Thymus (tissue), 11 donors: ENCODE measurements at regions not wholly inside any gene's neighbourhood (a gene's known extent, or its start where the extent isn't known, plus 50 kb on each side); places are given as distances from the start of the nearest gene placed in this dataset.
A peak's percentile ranks its signal among the peaks of the same experiment; 100 is the strongest.

Experiments used
- DNase-seq, 9 donors: peaks; one replicate each; pipeline ENCODE4 v3.0.0-alpha.2; 2013; ENCODE audit warnings: low spot score in 9 of 9, low read depth in 6 of 9, missing footprints in 1 of 9
- H3K27ac ChIP-seq, 2 donors: one replicate each; pipeline ENCODE4 v1.5.1; 2013; ENCODE audit warnings: control low read depth in 1 of 2, low read depth in 1 of 2, low read length in 1 of 2, mild to moderate bottlenecking in 1 of 2, moderate library complexity in 1 of 2
- H3K27me3 ChIP-seq, 2 donors: one replicate each; pipeline ENCODE4 v1.5.1; 2013; ENCODE audit warnings: low read length in 1 of 2; ENCODE audit not compliant: control insufficient read depth in 2 of 2, insufficient read depth in 1 of 2
- H3K36me3 ChIP-seq, 2 donors: one replicate each; pipeline ENCODE4 v1.5.1; 2013; ENCODE audit warnings: low read length in 1 of 2, mild to moderate bottlenecking in 1 of 2, moderate library complexity in 1 of 2; ENCODE audit not compliant: control insufficient read depth in 2 of 2, insufficient read depth in 2 of 2
- H3K4me1 ChIP-seq, 2 donors: one replicate each; pipeline ENCODE4 v1.5.1; 2013; ENCODE audit warnings: low read length in 2 of 2; ENCODE audit not compliant: control insufficient read depth in 2 of 2, insufficient read depth in 2 of 2
- H3K4me3 ChIP-seq, 2 donors: one replicate each; pipeline ENCODE4 v1.5.1; 2013; ENCODE audit warnings: low read length in 2 of 2, control low read depth in 1 of 2, mild to moderate bottlenecking in 1 of 2
- H3K9me3 ChIP-seq, 2 donors: one replicate each; pipeline ENCODE4 v1.5.1; 2013; ENCODE audit warnings: low read length in 1 of 2, mild to moderate bottlenecking in 1 of 2; ENCODE audit not compliant: control insufficient read depth in 2 of 2, insufficient read depth in 1 of 2
- WGBS: extraction: QIAGEN DNeasy Blood & Tissue Kit; methylation state at CpG from one replicate; pipeline ENCODE4 v1.1.7; 2013; 5-methylcytosine and 5-hydroxymethylcytosine counted together
- donor health status: healthy.

- H3K4me3 ChIP-seq = no peak overlapping the region
- peaks cover 0 to 2% of the 10 kb centered on the region in 2 donors for H3K4me1 ChIP-seq
- no peak overlapping the region for H3K27ac ChIP-seq
- no peaks in the 10 kb centered on the region for H3K27me3 ChIP-seq
- DNase-seq = peak in 1 of 9 donors; percentile 16
- H3K9me3 ChIP-seq = no peaks in the 10 kb centered on the region
- no peaks in the 10 kb centered on the region for H3K36me3 ChIP-seq
These were observed 1124.9 kb upstream of the ZEB2 start for GRCh38 chr2:145644820-145645302.

DNA sequence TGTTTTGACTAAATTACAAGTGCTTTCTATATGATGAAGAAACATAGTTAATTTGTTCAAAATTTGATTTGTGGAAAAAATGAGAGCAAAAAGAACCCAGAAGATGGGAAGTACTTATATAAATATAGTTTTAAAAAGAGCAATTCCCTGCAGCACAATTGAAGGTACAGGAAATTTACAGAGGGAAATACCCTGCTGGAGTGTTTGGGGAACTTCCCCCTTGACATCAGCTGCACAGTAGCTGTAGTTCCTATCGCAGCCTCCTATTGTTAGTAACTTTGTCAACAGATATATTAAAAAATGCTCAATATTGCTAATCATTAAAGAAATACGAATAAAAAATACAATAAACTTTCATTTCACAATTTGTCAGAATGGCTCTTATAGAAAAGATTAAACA, 1118.8 kb upstream of the ZEB2 start:
- Histone ChIP-seq H3K4me3 (no peak overlapping the region), H3K27me3 (no peaks in the 10 kb centered on the region), H3K27ac (no peak overlapping the region), H3K36me3 (no peaks in the 10 kb centered on the region), H3K4me1 (no peaks in the 10 kb centered on the region), H3K9me3 (no peaks in the 10 kb centered on the region)
- no peak for DNase-seq
- WGBS = 80% methylated on average over 2 of the region's 2 CpGs

DNA sequence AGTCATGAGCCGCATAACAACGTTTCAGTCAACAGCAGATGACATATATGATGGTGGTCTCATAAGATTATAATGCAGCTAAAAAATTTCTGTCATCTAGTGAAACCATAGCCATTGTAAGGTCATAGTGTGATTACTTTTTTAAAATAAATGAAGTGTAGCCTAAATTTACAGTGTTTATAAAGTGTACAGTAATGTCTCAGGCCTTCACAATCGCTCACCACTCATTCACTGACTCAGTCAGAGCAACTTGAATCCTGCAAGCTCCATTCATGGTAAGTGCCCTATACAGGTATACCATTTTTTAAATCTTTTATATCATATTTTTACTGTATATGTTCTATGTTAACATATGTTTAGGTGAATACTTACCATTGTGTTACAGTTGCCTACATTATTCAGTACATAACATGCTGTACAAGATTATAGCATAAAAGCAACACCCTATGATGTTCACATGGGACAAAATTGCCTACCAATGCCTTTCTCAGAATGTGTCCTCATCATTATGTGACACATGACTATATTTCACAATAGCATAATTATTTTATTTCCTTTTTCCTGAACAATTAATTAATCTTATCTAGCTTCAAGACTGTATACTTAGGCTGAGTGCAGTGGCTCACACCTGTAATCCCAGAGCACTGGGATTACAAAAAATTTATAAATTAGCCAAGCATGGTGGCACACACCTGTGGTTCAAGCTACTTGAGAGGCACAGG, 1115.9 kb upstream of the ZEB2 start:
- WGBS = 95% methylated on average over 3 of the region's 3 CpGs
- Histone ChIP-seq H3K27ac (no peak overlapping the region), H3K4me3 (no peak overlapping the region), H3K9me3 (no peaks in the 10 kb centered on the region), H3K27me3 (no peaks in the 10 kb centered on the region), H3K4me1 (no peaks in the 10 kb centered on the region), H3K36me3 (no peaks in the 10 kb centered on the region)
- DNase-seq = no peak

- no peak overlapping the region for H3K4me3 ChIP-seq
- H3K9me3 ChIP-seq = no peaks in the 10 kb centered on the region
- no peak overlapping the region for H3K27ac ChIP-seq
- WGBS = 97% methylated on average over 1 of the region's 1 CpG
- no peaks in the 10 kb centered on the region for H3K27me3 ChIP-seq
- H3K36me3 ChIP-seq = no peaks in the 10 kb centered on the region
- H3K4me1 ChIP-seq = no peaks in the 10 kb centered on the region
- DNase-seq = no peak
These were observed 1111.6 kb upstream of the ZEB2 start for GRCh38 chr2:145631561-145631960.

GRCh38 chr2:145626301-145626700, 1106.4 kb upstream of the ZEB2 start:
- Histone ChIP-seq H3K9me3 (no peaks in the 10 kb centered on the region), H3K4me3 (no peak overlapping the region), H3K36me3 (no peaks in the 10 kb centered on the region), H3K27me3 (no peaks in the 10 kb centered on the region), H3K27ac (no peak overlapping the region), H3K4me1 (no peaks in the 10 kb centered on the region)
- DNase-seq = no peak

DNA sequence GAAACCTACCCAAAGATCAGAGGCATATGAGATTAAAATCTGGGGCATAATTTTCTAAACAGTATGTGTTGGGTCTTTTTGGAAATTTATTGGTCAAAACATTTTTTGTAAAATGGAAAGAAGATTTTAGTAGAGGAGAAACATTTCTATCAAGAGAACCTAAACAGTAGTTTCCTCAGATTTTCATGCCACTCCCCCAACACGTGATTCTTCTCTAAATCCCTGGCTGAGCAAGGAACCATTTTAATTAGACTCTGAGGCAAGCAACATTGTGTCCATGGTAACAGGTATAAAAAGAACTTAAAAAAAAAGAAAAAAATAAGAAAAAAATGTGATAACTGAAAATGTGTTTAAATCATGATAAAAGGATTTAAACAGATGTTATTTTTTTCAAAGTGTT, 1105.2 kb upstream of the ZEB2 start:
- H3K4me1 ChIP-seq = no peaks in the 10 kb centered on the region
- whole genome bisulfite sequencing = 96% methylated on average over 1 of the region's 1 CpG
- no peaks in the 10 kb centered on the region for H3K36me3 ChIP-seq
- no peaks in the 10 kb centered on the region for H3K27me3 ChIP-seq
- DNase-seq = no peak
- H3K27ac ChIP-seq = no peak overlapping the region
- no peaks in the 10 kb centered on the region for H3K9me3 ChIP-seq
- H3K4me3 ChIP-seq = no peak overlapping the region

GRCh38 chr2:145623136-145623535, 1103.2 kb upstream of the ZEB2 start:
- Histone ChIP-seq H3K4me3 (no peak overlapping the region), H3K36me3 (no peaks in the 10 kb centered on the region), H3K9me3 (no peaks in the 10 kb centered on the region), H3K27ac (no peak overlapping the region), H3K4me1 (no peaks in the 10 kb centered on the region), H3K27me3 (no peaks in the 10 kb centered on the region)
- no peak for DNase-seq
- 96% methylated on average over 3 of the region's 3 CpGs for WGBS

DNA sequence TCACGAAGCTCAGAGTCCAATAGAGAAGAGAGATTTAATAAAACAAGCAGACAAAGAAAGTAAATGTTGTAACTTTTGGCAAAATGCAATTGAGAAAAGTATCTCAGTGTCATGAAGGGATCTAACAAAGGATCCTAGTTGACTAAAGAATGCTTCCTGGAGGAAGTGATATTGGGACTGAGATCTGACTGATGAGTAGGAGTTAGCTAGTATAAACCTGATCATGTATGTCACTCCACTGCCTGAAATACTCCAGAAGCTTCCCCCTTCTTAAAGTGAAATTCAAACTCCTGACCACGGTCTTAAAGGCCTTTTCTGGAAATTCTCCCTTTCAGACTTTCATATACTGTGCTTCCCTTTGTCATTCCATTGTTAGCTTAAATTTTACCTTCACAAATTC, 1102.4 kb upstream of the ZEB2 start:
- H3K4me1 ChIP-seq = no peaks in the 10 kb centered on the region
- H3K4me3 ChIP-seq = no peak overlapping the region
- no peak for DNase-seq
- no peaks in the 10 kb centered on the region for H3K27me3 ChIP-seq
- 96% methylated on average over 2 of the region's 2 CpGs for WGBS
- no peaks in the 10 kb centered on the region for H3K9me3 ChIP-seq
- no peak overlapping the region for H3K27ac ChIP-seq
- H3K36me3 ChIP-seq = no peaks in the 10 kb centered on the region

- no peak overlapping the region for H3K27ac ChIP-seq
- 94% methylated on average over 2 of the region's 2 CpGs for WGBS
These were observed 1098.0 kb upstream of the ZEB2 start for GRCh38 chr2:145617906-145618305.

More at GRCh38 chr2:145617906-145618305, 1098.0 kb upstream of the ZEB2 start:
- Histone ChIP-seq H3K4me1 (no peaks in the 10 kb centered on the region), H3K4me3 (no peak overlapping the region), H3K36me3 (no peaks in the 10 kb centered on the region), H3K9me3 (no peaks in the 10 kb centered on the region), H3K27me3 (no peaks in the 10 kb centered on the region)
- DNase-seq = no peak
